HG02610 (cell line): ENCODE measurements at regions not wholly inside any gene's neighbourhood (a gene's known extent, or its start where the extent isn't known, plus 50 kb on each side); places are given as distances from the start of the nearest gene placed in this dataset.
"Not testable (repeated sequence)": the region's sequence is repeated elsewhere in the genome, so short reads cannot be mapped to it uniquely, and the experiment has no call there.

Experiments
- ATAC-seq: cut with Tn5 transposase; IDR thresholded peaks from one replicate; pipeline ENCODE4 v1.9.1; 2021; ENCODE audit warnings: mild to moderate bottlenecking, moderate library complexity; ENCODE audit not compliant: unreplicated experiment

DNA sequence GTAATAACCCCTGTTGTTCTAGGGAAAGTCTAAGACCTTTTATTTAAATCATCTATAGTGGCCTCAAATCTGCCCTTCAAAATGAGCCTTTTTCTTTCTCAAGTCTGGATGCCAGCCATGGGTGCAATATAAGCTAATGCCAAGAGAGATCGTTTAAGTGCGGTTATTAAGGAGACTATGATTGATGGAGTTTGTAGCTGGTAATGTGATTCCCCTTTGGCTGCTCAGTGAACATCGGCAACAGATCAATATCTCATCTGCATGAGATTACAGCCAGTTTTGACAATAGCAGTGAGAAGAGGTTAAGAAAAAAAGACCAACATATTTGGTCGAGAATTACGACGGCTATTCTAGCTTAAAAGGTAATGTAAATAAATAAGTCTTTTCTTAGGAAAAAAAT, 1049.4 kb upstream of the NUDT12 start:
- no peak for ATAC-seq

DNA sequence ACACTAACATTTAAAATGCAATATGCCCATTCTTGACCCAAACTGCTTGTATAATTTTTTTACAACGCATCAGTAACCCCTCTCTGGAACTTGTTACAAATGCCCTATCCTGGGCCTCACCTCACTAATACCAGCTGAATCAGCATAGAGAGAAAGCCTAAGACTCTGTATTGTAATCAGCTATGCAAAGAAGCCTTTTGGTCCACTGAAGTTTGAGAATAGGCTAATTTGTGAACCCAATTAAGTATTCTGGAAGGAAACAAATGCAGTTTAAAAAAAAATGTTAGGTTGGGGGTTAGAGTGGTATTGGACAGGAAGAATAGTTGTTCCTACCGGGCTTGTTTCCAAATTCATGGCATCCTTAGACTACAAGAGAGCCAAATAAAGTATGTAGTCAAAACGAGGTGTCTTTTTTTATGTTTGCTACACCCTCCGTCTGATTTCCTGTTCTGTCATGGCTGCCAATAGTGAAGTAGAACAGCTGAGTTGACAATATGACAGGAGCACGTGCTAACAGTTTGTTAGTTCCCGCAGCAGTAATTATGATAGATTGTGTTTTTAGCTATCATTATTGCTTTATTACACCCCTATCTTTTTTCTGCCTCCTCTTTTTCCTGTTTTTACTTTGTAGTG, 1048.7 kb upstream of the NUDT12 start:
- ATAC-seq, result no peak

GRCh38 chr5:104606258-104606829, 1043.8 kb upstream of the NUDT12 start:
- ATAC-seq, result no peak

DNA sequence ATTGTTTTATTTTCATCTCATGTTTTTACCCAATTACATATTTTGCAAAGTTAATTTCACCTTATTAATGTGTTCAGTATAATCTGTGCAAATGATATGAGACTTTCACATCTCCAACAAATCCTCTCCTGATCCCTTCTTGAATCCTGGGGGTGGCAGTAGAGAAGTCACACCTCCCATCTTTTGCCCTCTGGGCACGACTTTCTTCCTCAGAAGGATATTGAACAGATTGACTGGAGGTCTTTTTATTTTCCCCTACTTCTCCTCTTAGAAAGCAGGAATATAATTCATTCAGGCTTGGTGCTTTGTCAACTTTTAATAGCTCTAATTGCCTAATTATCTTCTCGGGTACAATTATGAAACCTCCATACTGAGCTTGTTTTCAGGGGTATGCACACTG, 1037.1 kb upstream of the NUDT12 start:
- ATAC-seq, result no peak

- ATAC-seq, result no peak
These were observed 1035.7 kb upstream of the NUDT12 start for GRCh38 chr5:104598285-104598684.

- ATAC-seq, result no peak
These were observed 1032.3 kb upstream of the NUDT12 start for GRCh38 chr5:104594850-104595249.

GRCh38 chr5:104576677-104577076, 1014.1 kb upstream of the NUDT12 start:
- no peak for ATAC-seq

- no peak for ATAC-seq
These were observed 1011.5 kb upstream of the NUDT12 start for GRCh38 chr5:104573949-104574709.

DNA sequence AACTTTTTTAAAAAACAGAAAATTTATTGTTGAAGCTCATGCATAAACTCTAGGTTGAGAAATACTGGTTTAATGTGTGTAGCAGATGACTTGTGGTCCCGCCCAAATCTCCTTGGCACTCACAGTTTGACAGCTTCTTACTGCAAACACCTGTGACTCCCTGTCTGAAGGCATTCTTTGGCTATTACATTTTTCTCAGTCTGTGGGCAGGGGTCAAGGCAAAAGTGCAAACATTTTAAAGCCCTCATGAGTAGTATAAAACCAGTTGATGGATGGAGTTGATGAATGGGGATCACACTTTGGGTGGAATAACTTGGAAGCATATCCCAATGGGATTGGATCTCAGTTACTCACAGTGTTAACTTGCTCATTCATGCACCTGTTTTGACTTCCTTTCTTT, 1007.0 kb upstream of the NUDT12 start:
- no peak for ATAC-seq

GRCh38 chr5:104564530-104564929, 1001.9 kb upstream of the NUDT12 start:
- ATAC-seq, result no peak

DNA sequence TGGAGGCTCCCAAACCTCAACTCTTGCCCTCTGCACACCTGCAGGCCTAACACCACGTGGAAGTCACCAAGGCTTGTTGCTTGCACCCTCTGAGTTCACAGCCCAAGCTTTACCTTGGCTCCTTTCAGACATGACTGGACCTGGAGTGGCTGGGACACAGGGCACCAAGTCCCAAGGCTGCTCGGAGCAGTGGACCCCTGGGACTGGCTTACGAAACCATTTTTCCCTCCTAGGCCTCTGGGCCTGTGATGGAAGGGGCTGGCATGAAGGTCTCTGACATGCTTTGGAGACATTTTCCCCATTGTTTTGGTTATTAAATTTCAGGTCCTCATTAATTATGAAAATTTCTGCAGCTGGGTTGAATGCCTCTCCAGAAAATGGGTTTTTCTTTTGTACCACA, 994.4 kb upstream of the NUDT12 start:
- no peak for ATAC-seq

DNA sequence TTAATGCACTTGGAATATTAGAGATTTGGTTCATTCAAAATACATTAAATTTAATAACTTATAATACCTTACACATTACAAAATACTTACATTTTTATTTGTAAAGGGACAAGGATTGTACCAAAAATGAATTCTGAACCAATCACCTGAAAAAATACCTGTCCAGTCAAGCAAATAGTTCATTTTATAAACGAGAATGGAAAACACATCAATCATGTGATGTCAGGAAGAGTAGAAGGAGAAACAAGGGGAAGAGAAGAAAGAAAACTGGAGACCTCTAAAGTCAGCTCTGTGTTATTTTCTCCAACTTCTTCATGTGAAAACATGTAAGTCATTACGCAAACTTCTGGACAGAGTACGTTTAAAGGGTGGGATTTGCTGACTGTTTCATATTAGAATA, 989.0 kb upstream of the NUDT12 start:
- no peak for ATAC-seq

DNA sequence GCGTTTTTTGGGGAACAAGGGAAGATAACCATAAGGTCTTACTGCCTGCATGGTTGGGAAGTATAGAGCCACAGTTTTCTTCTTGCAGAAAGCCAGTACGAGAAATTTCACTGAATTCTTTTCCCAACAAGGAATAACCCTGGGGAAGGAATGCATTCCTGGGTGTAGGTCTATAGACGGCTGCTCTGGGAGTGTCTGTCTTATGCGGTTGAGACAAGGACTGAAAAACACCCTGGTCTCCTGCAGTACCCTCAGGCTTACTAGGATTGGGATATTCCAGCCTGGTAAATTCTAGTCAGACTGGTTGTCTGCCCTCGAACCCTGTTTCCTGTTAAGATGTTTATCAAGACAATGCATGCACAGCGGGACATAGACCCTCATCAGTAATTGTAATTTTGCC, 984.3 kb upstream of the NUDT12 start:
- ATAC-seq, result not testable (repeated sequence)

DNA sequence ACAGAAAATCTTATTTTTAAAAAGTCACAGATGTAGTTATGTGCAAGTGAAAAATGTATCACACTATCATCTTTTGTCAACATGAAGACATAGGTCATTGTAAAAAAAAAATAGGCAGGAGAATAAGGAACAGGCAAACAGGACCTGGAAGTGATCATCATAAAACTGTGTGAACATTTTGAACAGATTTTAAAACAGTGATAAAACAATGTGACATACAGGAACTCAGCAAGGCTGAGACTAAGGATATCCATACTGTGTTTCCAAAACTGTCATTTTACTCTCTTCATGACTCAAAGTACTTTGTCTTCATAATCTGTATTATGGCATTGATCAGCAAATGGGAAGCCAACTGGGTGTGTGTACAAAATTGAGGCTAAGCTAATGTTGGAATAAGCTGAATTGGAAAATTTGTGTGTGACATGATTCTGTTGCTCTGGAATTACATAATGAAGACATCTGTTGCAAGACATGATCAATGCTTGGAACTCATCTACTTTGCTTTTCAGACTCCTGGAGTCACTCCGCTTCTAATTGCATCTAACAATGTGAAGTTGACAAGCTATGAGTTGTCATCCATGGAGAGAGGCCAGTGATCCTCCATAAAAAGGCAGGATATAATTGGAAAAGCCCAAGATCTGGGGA, 978.7 kb upstream of the NUDT12 start:
- no peak for ATAC-seq

DNA sequence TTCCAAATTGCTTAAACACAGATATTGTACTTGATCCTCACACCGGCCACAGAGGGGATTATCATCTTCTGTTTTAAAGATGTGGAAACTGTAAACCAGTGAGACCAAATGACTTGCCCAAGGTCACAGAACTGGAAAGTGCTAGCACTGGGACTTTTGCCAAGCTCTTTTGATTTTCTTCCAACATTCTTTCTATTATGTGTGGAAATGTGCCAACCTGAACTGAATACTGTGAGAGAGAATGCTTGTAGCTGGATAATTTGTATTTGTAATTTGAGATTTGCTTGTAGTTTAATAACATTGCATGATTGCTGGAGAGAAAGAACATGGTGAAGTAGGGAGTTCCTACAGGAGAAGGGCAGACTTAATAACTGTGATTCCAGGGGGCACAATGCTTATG, 977.9 kb upstream of the NUDT12 start:
- no peak for ATAC-seq

DNA sequence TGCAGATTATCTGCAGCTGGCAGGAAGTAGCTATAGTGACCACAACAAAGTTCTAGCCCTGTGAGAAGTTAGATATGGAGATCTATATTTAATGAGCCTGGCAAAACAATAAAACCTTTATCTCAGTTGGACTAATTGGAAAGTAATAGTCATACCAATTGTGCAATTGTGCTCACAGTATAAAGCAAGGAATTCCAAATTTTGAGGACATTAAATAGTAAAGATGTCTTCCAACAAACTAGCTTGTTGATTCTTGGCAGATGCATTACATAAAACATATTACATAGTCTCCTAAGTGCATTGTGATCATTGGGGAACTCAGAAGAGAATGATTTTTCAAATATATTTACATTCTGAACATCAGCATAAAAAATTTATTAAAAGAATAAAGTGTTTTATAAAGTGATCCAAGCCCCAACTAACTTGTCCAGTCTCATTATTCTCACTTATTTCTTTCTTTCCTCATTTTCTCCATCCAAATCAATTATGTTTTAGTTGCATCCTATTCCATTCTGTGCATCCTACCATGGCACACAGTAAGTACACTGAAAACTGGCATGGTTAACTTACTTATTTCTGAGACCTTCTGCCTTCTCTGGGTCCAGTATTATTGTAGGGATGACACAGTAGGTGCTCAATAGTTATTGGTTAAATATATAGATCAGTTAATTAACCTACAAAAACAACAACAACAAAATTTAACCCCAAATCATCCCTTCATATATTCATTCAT, 977.2 kb upstream of the NUDT12 start:
- ATAC-seq, result no peak

DNA sequence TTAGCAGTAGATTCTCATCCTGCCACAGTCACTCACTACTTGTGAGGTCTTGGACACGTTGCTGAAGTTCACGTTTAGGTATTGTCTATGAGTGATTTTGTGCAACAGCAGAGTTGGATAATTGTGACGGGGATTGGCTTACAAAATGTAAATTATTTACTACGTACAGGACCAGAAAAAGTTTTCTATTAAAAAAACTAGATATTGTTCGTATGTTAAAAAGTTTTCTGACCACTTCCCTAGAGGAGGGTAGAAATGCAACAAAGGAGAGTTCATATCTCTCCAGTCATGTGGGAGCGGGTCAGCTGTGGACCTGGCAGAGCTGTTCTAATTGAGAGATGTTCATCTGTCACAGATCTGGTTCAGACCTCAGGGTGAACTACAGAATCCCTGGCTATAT, 976.1 kb upstream of the NUDT12 start:
- no peak for ATAC-seq

DNA sequence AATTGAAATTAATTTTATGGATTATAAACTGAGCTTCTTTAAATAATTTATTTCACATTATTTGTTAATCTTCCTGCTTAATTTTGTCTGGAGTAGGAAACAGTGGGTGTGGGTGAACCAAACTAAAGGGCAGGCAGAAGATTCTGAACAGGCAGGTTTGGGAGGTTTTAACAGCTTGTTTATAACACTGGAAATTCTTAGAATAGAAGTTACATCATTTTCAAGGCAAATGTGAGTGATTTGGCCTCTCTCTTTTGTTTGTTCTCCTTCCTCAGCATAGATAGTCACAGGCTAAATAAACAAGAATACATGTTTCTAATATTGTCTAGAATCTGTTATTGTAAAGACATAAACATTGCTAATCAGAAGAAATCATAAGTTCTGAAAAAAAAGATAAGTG, 970.9 kb upstream of the NUDT12 start:
- no peak for ATAC-seq

GRCh38 chr5:104526866-104527265, 964.3 kb upstream of the NUDT12 start:
- no peak for ATAC-seq

DNA sequence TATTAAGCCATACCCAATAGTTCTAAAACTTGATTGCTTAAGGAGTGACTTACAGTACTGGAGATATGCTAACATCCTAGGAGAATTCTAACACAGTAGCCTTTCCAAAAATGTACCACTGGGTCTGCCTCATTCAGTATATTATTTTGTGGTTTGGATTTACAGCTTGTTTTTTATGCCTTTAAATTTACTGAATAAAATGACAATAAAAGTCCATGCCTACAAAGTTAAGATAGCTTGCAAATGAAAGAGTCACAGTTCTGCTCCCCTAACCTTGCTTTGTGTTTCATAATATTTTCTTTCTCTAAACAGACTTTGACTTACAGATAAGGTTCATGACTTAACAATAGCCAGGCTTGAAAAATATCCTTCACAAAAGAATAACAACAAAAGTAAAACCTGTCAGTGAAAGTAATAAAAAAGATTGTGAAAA, 951.1 kb upstream of the NUDT12 start:
- no peak for ATAC-seq

DNA sequence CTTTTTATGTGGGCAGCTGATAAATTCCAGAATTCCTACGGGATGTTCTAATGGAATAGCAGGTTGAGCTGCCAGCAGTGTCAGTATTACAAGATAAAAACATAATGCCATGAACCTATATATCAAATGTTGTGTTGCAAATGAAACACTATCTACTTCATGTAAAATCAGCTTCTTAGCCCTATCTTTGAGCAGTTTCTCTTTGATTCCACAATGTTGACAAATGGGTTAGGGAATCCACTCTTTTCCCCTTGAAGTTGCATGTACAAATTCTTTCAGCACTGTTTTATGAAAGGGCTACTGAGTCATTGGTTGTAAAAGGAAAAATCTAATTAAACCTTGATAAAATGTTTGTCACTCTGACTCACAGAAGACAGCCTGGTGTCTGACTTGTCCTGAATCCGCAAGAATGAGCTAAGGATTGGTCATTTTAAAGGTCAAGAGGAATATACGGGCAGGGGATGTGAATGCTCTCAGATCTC, 950.6 kb upstream of the NUDT12 start:
- no peak for ATAC-seq
